Hepatic stellate cell (primary cell): ENCODE measurements at regions not wholly inside any gene's neighbourhood (a gene's known extent, or its start where the extent isn't known, plus 50 kb on each side); places are given as distances from the start of the nearest gene placed in this dataset.
A peak's percentile ranks its signal among the peaks of the same experiment; 100 is the strongest.
"Not testable (repeated sequence)": the region's sequence is repeated elsewhere in the genome, so short reads cannot be mapped to it uniquely, and the experiment has no call there.

Experiments
- DNase-seq: peaks from one replicate; pipeline ENCODE4 v3.0.0; 2011; ENCODE audit warnings: low spot score

GRCh38 chr6:137623293-137623692, 129.1 kb upstream of the OLIG3 start:
- DNase-seq, result no peak

- no peak for DNase-seq
These were observed 131.0 kb upstream of the OLIG3 start for GRCh38 chr6:137625100-137625661.

- DNase-seq, result no peak
These were observed 131.6 kb upstream of the OLIG3 start for GRCh38 chr6:137625808-137626207.

GRCh38 chr6:137630666-137631065, 136.5 kb upstream of the OLIG3 start:
- no peak for DNase-seq

GRCh38 chr6:137631323-137631722, 137.1 kb upstream of the OLIG3 start:
- DNase-seq, result no peak

GRCh38 chr6:137634177-137634576, 140.0 kb upstream of the OLIG3 start:
- not testable (repeated sequence) for DNase-seq

GRCh38 chr6:137637121-137637520, 142.9 kb upstream of the OLIG3 start:
- DNase-seq, result peak; percentile 54

GRCh38 chr6:137638926-137639706, 144.9 kb upstream of the OLIG3 start:
- DNase-seq, result no peak

GRCh38 chr6:137640086-137640485, 145.9 kb upstream of the OLIG3 start:
- no peak for DNase-seq

- peak; percentile 35 for DNase-seq
These were observed 147.4 kb upstream of the OLIG3 start for GRCh38 chr6:137641474-137642077.

- DNase-seq, result not testable (repeated sequence)
These were observed 149.0 kb upstream of the OLIG3 start for GRCh38 chr6:137643210-137643609.

- DNase-seq, result not testable (repeated sequence)
These were observed 149.4 kb upstream of the OLIG3 start for GRCh38 chr6:137643644-137644043.

- no peak for DNase-seq
These were observed 151.7 kb upstream of the OLIG3 start for GRCh38 chr6:137645850-137646249.

GRCh38 chr6:137646484-137646883, 152.3 kb upstream of the OLIG3 start:
- DNase-seq, result no peak

- DNase-seq, result no peak
These were observed 153.7 kb upstream of the OLIG3 start for GRCh38 chr6:137647762-137648447.

GRCh38 chr6:137650720-137651119, 156.5 kb upstream of the OLIG3 start:
- DNase-seq, result no peak

GRCh38 chr6:137651178-137651577, 157.0 kb upstream of the OLIG3 start:
- DNase-seq, result no peak

- no peak for DNase-seq
These were observed 157.6 kb upstream of the OLIG3 start for GRCh38 chr6:137651591-137652335.

GRCh38 chr6:137652961-137653705, 158.9 kb upstream of the OLIG3 start:
- DNase-seq, result no peak

GRCh38 chr6:137653706-137654059, 159.5 kb upstream of the OLIG3 start:
- no peak for DNase-seq

- no peak for DNase-seq
These were observed 160.3 kb upstream of the OLIG3 start for GRCh38 chr6:137654365-137654981.
